ENCODE measurements at regions not wholly inside any gene's neighbourhood (a gene's known extent, or its start where the extent isn't known, plus 50 kb on each side); places are given as distances from the start of the nearest gene placed in this dataset.

DNA sequence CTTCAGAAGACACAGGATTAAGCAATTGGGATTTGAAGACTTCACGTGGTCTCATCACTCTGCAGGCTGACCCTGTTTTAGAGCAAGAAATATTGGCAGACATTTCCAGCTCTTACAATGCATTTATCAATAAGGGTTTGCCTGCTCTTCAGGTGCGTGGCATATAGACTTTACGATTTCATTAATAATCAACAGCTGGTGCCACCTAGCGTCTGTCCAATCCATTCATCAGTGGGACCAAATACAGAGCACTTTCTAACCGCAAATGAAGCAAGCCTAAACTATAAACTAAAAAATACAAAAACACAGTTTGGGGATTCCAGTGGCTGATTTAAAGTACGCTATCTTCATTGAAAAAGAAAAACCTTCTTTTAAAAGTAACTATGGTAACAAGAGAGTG is 125.4 kb upstream of the DMD start:
- WGBS, 2 donors: 15 to 16% methylated on average over 6 of the region's 6 CpGs
- Histone ChIP-seq H3K36me3 (ENCODE audit: control insufficient read depth in 2 of 2, insufficient read depth in 2 of 2, low read length in 1 of 2) (no peaks in the 10 kb centered on the region), H3K27me3 (ENCODE audit: control insufficient read depth in 1 of 2, insufficient read depth in 2 of 2, low read length in 2 of 2) (no peaks in the 10 kb centered on the region), H3K4me3 (ENCODE audit: low read depth in 1 of 2, low read length in 2 of 2) (no peak overlapping the region), H3K9me3 (ENCODE audit: control insufficient read depth in 2 of 2, insufficient read depth in 1 of 2, low read depth in 1 of 2, low read length in 1 of 2) (no peaks in the 10 kb centered on the region), H3K27ac (ENCODE audit: low read depth in 2 of 2, low read length in 1 of 2) (no peak overlapping the region), H3K4me1 (ENCODE audit: control insufficient read depth in 2 of 2, insufficient read depth in 2 of 2, low read length in 1 of 2) (no peaks in the 10 kb centered on the region)

GRCh38 chrX:33333271-33333670 is 121.9 kb upstream of the DMD start:
- Histone ChIP-seq H3K27ac (ENCODE audit: low read depth in 2 of 2, low read length in 1 of 2) (no peak overlapping the region), H3K4me3 (ENCODE audit: low read depth in 1 of 2, low read length in 2 of 2) (no peak overlapping the region), H3K4me1 (ENCODE audit: control insufficient read depth in 2 of 2, insufficient read depth in 2 of 2, low read length in 1 of 2) (no peaks in the 10 kb centered on the region), H3K27me3 (ENCODE audit: control insufficient read depth in 1 of 2, insufficient read depth in 2 of 2, low read length in 2 of 2) (no peaks in the 10 kb centered on the region), H3K9me3 (ENCODE audit: control insufficient read depth in 2 of 2, insufficient read depth in 1 of 2, low read depth in 1 of 2, low read length in 1 of 2) (no peaks in the 10 kb centered on the region), H3K36me3 (ENCODE audit: control insufficient read depth in 2 of 2, insufficient read depth in 2 of 2, low read length in 1 of 2) (no peaks in the 10 kb centered on the region)
- WGBS, 2 donors: 66 to 91% methylated on average over 2 of the region's 2 CpGs

DNA sequence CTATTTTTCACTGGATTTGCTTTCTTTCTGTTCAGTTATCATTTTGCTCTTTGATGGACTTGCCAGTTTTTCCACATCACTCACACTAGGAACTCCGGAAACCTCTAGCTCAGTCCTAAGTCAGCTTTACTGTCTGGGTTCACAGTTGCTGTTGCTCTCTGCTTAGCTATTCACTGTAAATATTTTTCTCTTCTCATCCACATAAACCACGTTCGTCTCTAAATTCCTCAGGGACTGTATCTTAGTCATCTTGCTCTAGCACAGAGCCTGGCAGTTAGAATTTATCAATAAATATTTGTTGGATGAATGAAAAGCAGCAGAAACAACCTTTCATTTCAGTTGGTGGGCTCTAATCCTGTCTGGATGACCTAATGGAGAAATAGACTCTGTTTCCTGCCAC is 119.4 kb upstream of the DMD start:
- no peak overlapping the region for H3K27ac ChIP-seq (ENCODE audit: low read depth in 2 of 2, low read length in 1 of 2)
- H3K4me1 ChIP-seq (ENCODE audit: control insufficient read depth in 2 of 2, insufficient read depth in 2 of 2, low read length in 1 of 2): no peaks in the 10 kb centered on the region
- H3K36me3 ChIP-seq (ENCODE audit: control insufficient read depth in 2 of 2, insufficient read depth in 2 of 2, low read length in 1 of 2): no peaks in the 10 kb centered on the region
- no peaks in the 10 kb centered on the region for H3K9me3 ChIP-seq (ENCODE audit: control insufficient read depth in 2 of 2, insufficient read depth in 1 of 2, low read depth in 1 of 2, low read length in 1 of 2)
- no peak overlapping the region for H3K4me3 ChIP-seq (ENCODE audit: low read depth in 1 of 2, low read length in 2 of 2)
- 60 to 62% methylated on average over 3 of the region's 3 CpGs for WGBS, 2 donors
- H3K27me3 ChIP-seq (ENCODE audit: control insufficient read depth in 1 of 2, insufficient read depth in 2 of 2, low read length in 2 of 2): no peaks in the 10 kb centered on the region

GRCh38 chrX:33324099-33324498 is 112.8 kb upstream of the DMD start:
- H3K27ac ChIP-seq (ENCODE audit: low read depth in 2 of 2, low read length in 1 of 2): no peak overlapping the region
- H3K4me3 ChIP-seq (ENCODE audit: low read depth in 1 of 2, low read length in 2 of 2): no peak overlapping the region
- H3K27me3 ChIP-seq (ENCODE audit: control insufficient read depth in 1 of 2, insufficient read depth in 2 of 2, low read length in 2 of 2): no peaks in the 10 kb centered on the region
- no peaks in the 10 kb centered on the region for H3K36me3 ChIP-seq (ENCODE audit: control insufficient read depth in 2 of 2, insufficient read depth in 2 of 2, low read length in 1 of 2)
- no peaks in the 10 kb centered on the region for H3K9me3 ChIP-seq (ENCODE audit: control insufficient read depth in 2 of 2, insufficient read depth in 1 of 2, low read depth in 1 of 2, low read length in 1 of 2)
- H3K4me1 ChIP-seq (ENCODE audit: control insufficient read depth in 2 of 2, insufficient read depth in 2 of 2, low read length in 1 of 2): no peaks in the 10 kb centered on the region
- 74 to 93% methylated on average over 2 of the region's 2 CpGs for WGBS, 2 donors

DNA sequence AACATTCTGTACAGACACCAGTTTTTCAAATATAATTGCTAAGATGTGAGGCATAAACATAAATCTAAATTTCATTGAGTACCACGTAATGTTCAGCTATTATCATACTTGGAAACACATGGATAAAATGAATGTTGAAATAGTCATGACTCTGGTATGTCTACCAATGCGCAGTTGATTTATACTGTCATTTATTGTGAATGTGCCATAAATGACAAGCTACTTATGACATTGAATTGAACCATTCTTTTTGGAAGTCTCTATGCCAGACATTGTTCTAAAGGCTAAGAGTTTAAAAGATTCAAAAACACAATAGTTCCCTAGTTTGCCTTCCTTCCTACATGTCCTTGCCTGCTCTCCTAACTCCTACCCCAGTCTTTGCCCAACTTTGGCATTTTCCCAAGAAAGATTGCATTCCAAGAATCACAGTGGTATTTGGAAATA is 96.6 kb upstream of the DMD start:
- WGBS, 2 donors: 46 to 67% methylated on average over 2 of the region's 2 CpGs
- H3K4me1 ChIP-seq (ENCODE audit: control insufficient read depth in 2 of 2, insufficient read depth in 2 of 2, low read length in 1 of 2): no peaks in the 10 kb centered on the region
- no peaks in the 10 kb centered on the region for H3K36me3 ChIP-seq (ENCODE audit: control insufficient read depth in 2 of 2, insufficient read depth in 2 of 2, low read length in 1 of 2)
- H3K27ac ChIP-seq (ENCODE audit: low read depth in 2 of 2, low read length in 1 of 2): no peak overlapping the region
- no peak overlapping the region for H3K4me3 ChIP-seq (ENCODE audit: low read depth in 1 of 2, low read length in 2 of 2)
- no peaks in the 10 kb centered on the region for H3K9me3 ChIP-seq (ENCODE audit: control insufficient read depth in 2 of 2, insufficient read depth in 1 of 2, low read depth in 1 of 2, low read length in 1 of 2)
- no peaks in the 10 kb centered on the region for H3K27me3 ChIP-seq (ENCODE audit: control insufficient read depth in 1 of 2, insufficient read depth in 2 of 2, low read length in 2 of 2)

DNA sequence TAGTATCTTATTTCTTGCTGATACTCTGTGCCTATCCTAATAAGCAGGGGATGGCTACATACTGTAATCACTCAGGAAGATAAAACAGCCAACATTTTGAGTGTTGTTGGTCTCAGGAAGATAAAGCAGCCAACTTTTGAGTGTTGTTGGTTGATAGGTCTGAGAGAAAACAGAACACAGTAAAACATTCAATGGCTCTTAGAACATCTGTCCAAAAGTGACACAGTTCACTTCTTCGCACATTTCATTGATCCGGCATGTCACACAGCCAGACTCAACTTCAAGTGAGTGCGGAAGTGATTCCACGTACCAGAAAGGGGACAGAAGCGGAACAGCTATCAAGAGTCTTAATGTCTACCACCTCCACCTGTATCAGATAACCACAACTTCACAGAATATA is 87.3 kb upstream of the DMD start:
- Histone ChIP-seq H3K27me3 (ENCODE audit: control insufficient read depth in 1 of 2, insufficient read depth in 2 of 2, low read length in 2 of 2) (no peaks in the 10 kb centered on the region), H3K4me1 (ENCODE audit: control insufficient read depth in 2 of 2, insufficient read depth in 2 of 2, low read length in 1 of 2) (no peaks in the 10 kb centered on the region), H3K4me3 (ENCODE audit: low read depth in 1 of 2, low read length in 2 of 2) (no peak overlapping the region), H3K27ac (ENCODE audit: low read depth in 2 of 2, low read length in 1 of 2) (no peak overlapping the region), H3K36me3 (ENCODE audit: control insufficient read depth in 2 of 2, insufficient read depth in 2 of 2, low read length in 1 of 2) (no peaks in the 10 kb centered on the region), H3K9me3 (ENCODE audit: control insufficient read depth in 2 of 2, insufficient read depth in 1 of 2, low read depth in 1 of 2, low read length in 1 of 2) (no peaks in the 10 kb centered on the region)
- WGBS, 2 donors: 92 to 98% methylated on average over 5 of the region's 5 CpGs

DNA sequence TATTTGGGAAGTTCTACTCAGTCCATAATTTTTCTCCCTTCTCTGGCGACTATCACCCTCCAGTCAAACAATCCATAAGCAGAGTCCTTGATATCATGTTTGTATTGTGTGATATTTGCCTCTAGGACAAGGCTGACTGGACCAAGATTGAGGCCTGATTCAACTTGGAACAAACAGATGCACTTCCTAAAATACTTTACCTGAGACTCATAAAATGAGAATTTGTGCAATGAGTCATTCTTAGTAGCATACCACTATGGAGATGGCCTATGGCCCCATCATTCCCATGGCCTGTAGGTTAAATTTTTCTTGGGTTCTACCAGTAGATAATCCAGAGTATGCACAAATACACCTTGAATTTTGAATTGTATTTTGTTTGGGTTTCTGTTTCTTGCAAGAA is 74.2 kb upstream of the DMD start:
- no peak overlapping the region for H3K4me3 ChIP-seq (ENCODE audit: low read depth in 1 of 2, low read length in 2 of 2)
- H3K9me3 ChIP-seq (ENCODE audit: control insufficient read depth in 2 of 2, insufficient read depth in 1 of 2, low read depth in 1 of 2, low read length in 1 of 2): no peaks in the 10 kb centered on the region
- H3K27ac ChIP-seq (ENCODE audit: low read depth in 2 of 2, low read length in 1 of 2): no peak overlapping the region
- WGBS, 2 donors: 75 to 89% methylated on average over 1 of the region's 1 CpG
- no peaks in the 10 kb centered on the region for H3K4me1 ChIP-seq (ENCODE audit: control insufficient read depth in 2 of 2, insufficient read depth in 2 of 2, low read length in 1 of 2)
- no peaks in the 10 kb centered on the region for H3K27me3 ChIP-seq (ENCODE audit: control insufficient read depth in 1 of 2, insufficient read depth in 2 of 2, low read length in 2 of 2)
- H3K36me3 ChIP-seq (ENCODE audit: control insufficient read depth in 2 of 2, insufficient read depth in 2 of 2, low read length in 1 of 2): no peaks in the 10 kb centered on the region

DNA sequence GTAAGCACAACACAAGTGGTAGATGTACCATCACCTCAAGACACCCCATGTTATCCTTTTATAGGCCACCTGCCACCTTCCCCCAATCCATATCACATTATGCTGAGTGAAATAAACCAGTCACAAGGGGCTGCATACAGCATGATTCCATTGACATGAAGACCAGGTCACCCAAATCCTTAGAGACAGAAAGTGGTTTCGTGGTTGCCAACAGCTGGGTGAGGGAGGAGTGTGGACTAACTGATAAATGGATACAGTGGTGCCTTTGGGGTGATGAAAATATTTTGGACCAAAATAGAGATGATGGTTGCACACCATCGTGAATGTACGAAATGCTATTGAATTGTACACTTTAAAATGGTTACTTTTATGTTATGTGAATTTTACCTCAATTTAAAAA is 65.7 kb upstream of the DMD start:
- H3K27me3 ChIP-seq (ENCODE audit: control insufficient read depth in 1 of 2, insufficient read depth in 2 of 2, low read length in 2 of 2): no peaks in the 10 kb centered on the region
- H3K27ac ChIP-seq (ENCODE audit: low read depth in 2 of 2, low read length in 1 of 2): no peak overlapping the region
- H3K9me3 ChIP-seq (ENCODE audit: control insufficient read depth in 2 of 2, insufficient read depth in 1 of 2, low read depth in 1 of 2, low read length in 1 of 2): no peaks in the 10 kb centered on the region
- no peak overlapping the region for H3K4me3 ChIP-seq (ENCODE audit: low read depth in 1 of 2, low read length in 2 of 2)
- no peaks in the 10 kb centered on the region for H3K36me3 ChIP-seq (ENCODE audit: control insufficient read depth in 2 of 2, insufficient read depth in 2 of 2, low read length in 1 of 2)
- H3K4me1 ChIP-seq (ENCODE audit: control insufficient read depth in 2 of 2, insufficient read depth in 2 of 2, low read length in 1 of 2): no peaks in the 10 kb centered on the region
- 75 to 87% methylated on average over 3 of the region's 3 CpGs for WGBS, 2 donors

DNA sequence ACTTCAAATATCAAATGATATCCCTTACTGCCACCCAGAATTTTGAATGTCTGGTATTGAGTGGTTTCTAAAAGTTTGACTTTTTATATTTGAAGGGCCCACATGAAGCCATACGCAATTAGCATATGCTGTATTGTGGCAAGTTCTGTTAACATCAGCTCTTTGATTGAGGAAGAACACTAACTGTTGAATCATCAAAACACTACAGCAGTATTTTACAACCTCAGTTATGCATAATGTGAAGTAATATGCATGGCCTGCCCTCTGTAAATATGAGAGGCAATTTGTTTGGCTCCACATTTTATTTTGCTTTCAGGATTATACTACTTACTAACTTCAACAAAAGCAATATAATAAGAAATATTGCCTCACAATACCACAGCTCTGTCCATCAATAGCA is 62.2 kb upstream of the DMD start:
- Histone ChIP-seq H3K4me1 (ENCODE audit: control insufficient read depth in 2 of 2, insufficient read depth in 2 of 2, low read length in 1 of 2) (no peaks in the 10 kb centered on the region), H3K36me3 (ENCODE audit: control insufficient read depth in 2 of 2, insufficient read depth in 2 of 2, low read length in 1 of 2) (no peaks in the 10 kb centered on the region), H3K9me3 (ENCODE audit: control insufficient read depth in 2 of 2, insufficient read depth in 1 of 2, low read depth in 1 of 2, low read length in 1 of 2) (no peaks in the 10 kb centered on the region), H3K27me3 (ENCODE audit: control insufficient read depth in 1 of 2, insufficient read depth in 2 of 2, low read length in 2 of 2) (no peaks in the 10 kb centered on the region), H3K4me3 (ENCODE audit: low read depth in 1 of 2, low read length in 2 of 2) (no peak overlapping the region), H3K27ac (ENCODE audit: low read depth in 2 of 2, low read length in 1 of 2) (no peak overlapping the region)
- 85 to 91% methylated on average over 1 of the region's 1 CpG for WGBS, 2 donors

DNA sequence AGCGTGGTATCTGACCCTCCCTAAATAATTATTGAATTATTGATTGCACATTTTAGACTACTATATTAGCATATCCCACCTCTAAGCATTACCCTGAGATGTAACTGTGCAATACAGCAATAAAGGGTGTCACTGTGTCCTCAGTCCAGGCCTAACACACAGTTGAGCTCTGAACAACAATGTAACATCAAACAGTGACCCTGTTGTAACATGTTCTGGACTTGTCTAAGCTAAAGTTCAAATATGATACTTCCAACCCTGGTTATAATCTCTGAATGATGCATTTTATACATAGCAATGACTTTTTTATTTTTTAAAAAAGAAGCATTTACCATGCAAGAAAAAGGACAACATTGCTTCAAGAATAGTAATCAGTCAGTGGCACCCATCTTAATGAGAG is 61.6 kb upstream of the DMD start:
- Histone ChIP-seq H3K27me3 (ENCODE audit: control insufficient read depth in 1 of 2, insufficient read depth in 2 of 2, low read length in 2 of 2) (no peaks in the 10 kb centered on the region), H3K27ac (ENCODE audit: low read depth in 2 of 2, low read length in 1 of 2) (no peak overlapping the region), H3K36me3 (ENCODE audit: control insufficient read depth in 2 of 2, insufficient read depth in 2 of 2, low read length in 1 of 2) (no peaks in the 10 kb centered on the region), H3K9me3 (ENCODE audit: control insufficient read depth in 2 of 2, insufficient read depth in 1 of 2, low read depth in 1 of 2, low read length in 1 of 2) (no peaks in the 10 kb centered on the region), H3K4me3 (ENCODE audit: low read depth in 1 of 2, low read length in 2 of 2) (no peak overlapping the region), H3K4me1 (ENCODE audit: control insufficient read depth in 2 of 2, insufficient read depth in 2 of 2, low read length in 1 of 2) (no peaks in the 10 kb centered on the region)
- 45 to 71% methylated on average over 1 of the region's 1 CpG for WGBS, 2 donors

Data from esophagus (tissue), 2 donors.